GM23338 (cell line): ENCODE measurements at regions not wholly inside any gene's neighbourhood (a gene's known extent, or its start where the extent isn't known, plus 50 kb on each side); places are given as distances from the start of the nearest gene placed in this dataset.

Experiments used
- CREB1 ChIP-seq: fragments of 250-450 bp; sonication (Bioruptor Pico); IDR thresholded peaks from 2 replicates; pipeline ENCODE4 v1.5.0; 2020; ENCODE audit warnings: low read depth, mild to moderate bottlenecking, moderate library complexity
- ETS1 ChIP-seq: IDR thresholded peaks from 2 replicates; pipeline ENCODE4 v1.6.1; 2016; ENCODE audit warnings: antibody characterized with exemption
- EZH2 ChIP-seq: fragments of 200-600 bp; sonication (generic); IDR thresholded peaks from one replicate; pipeline ENCODE4 v1.8.0; 2017; ENCODE audit warnings: antibody characterized with exemption, mild to moderate bottlenecking, low read depth; ENCODE audit not compliant: unreplicated experiment
- EZH2phosphoT487 ChIP-seq: fragments of 200-600 bp; sonication (generic); IDR thresholded peaks from one replicate; pipeline ENCODE4 v1.8.1; 2018; ENCODE audit warnings: antibody characterized with exemption; ENCODE audit not compliant: unreplicated experiment
- JUNB ChIP-seq: IDR thresholded peaks from one replicate; pipeline ENCODE4 v1.6.1; 2016; ENCODE audit warnings: antibody characterized with exemption; ENCODE audit not compliant: unreplicated experiment
- POLR2AphosphoS5 ChIP-seq: IDR thresholded peaks from 2 replicates; pipeline ENCODE4 v1.6.1; 2016; ENCODE audit warnings: antibody characterized with exemption, low read depth
- REST ChIP-seq: IDR thresholded peaks from one replicate; pipeline ENCODE4 v1.6.1; 2018; ENCODE audit warnings: antibody characterized with exemption; ENCODE audit not compliant: unreplicated experiment
- STAT1 ChIP-seq: IDR thresholded peaks from one replicate; pipeline ENCODE4 v1.6.1; 2016; ENCODE audit warnings: antibody characterized with exemption; ENCODE audit not compliant: unreplicated experiment
- ZNF114 ChIP-seq: fragments of 250-450 bp; sonication (Bioruptor Pico); IDR thresholded peaks from 2 replicates; pipeline ENCODE4 v1.5.0; 2020; ENCODE audit warnings: mild to moderate bottlenecking, moderate library complexity
- ZNF331 ChIP-seq: fragments of 250-450 bp; sonication (Bioruptor Pico); IDR thresholded peaks from 2 replicates; pipeline ENCODE4 v1.5.0; 2020; ENCODE audit warnings: low read depth, mild to moderate bottlenecking, moderate library complexity
- TF ChIP-seq, protein P1 (sequence below), 2 experiments: fragments of 200-600 bp in 1 of 2; sonication (generic) in 1 of 2; conservative IDR thresholded peaks; 2 replicates each; pipeline versions ENCODE4 v1.5.1 to v1.6.1; 2016 to 2017; ENCODE audit warnings: antibody characterized with exemption in 2 of 2, low read depth in 2 of 2, mild to moderate bottlenecking in 2 of 2, moderate library complexity in 1 of 2
- TF ChIP-seq, protein P2 (sequence below): fragments of 250-450 bp; sonication (Bioruptor Pico); IDR thresholded peaks from 2 replicates; pipeline ENCODE4 v1.5.0; 2020; ENCODE audit warnings: mild to moderate bottlenecking, moderate library complexity

DNA sequence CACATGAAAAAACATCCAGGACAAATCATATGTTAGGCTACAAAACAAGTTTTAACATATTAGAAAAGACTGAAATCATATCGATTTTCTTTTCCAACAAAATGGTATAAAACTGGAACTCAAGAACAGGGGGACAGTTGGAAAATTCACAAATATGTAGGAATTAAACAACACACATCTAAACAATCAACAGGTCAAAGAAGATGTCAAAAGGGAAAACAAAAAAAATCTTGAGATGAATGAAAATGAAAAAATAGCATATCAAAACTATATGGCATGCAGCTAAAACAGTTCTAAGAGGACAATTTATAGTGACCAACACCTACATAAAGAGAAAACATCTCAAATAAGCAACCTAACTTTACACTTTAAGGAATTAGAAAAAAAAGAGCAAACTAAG, 585.3 kb downstream of the UQCRFS1 start:
- TF ChIP-seq, protein P1, sequence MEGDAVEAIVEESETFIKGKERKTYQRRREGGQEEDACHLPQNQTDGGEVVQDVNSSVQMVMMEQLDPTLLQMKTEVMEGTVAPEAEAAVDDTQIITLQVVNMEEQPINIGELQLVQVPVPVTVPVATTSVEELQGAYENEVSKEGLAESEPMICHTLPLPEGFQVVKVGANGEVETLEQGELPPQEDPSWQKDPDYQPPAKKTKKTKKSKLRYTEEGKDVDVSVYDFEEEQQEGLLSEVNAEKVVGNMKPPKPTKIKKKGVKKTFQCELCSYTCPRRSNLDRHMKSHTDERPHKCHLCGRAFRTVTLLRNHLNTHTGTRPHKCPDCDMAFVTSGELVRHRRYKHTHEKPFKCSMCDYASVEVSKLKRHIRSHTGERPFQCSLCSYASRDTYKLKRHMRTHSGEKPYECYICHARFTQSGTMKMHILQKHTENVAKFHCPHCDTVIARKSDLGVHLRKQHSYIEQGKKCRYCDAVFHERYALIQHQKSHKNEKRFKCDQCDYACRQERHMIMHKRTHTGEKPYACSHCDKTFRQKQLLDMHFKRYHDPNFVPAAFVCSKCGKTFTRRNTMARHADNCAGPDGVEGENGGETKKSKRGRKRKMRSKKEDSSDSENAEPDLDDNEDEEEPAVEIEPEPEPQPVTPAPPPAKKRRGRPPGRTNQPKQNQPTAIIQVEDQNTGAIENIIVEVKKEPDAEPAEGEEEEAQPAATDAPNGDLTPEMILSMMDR (conservative IDR thresholded peaks at IDR 0.05; ENCODE audit: low read depth in 2 of 2) = no peak
- TF ChIP-seq REST (no peak), EZH2 (no peak), EZH2phosphoT487 (no peak), JUNB (no peak), POLR2AphosphoS5 (no peak), ZNF331 (no peak), STAT1 (no peak), ETS1 (no peak), CREB1 (no peak), ZNF114 (CRISPR knock-in tag) (no peak)
- TF ChIP-seq, protein P2, sequence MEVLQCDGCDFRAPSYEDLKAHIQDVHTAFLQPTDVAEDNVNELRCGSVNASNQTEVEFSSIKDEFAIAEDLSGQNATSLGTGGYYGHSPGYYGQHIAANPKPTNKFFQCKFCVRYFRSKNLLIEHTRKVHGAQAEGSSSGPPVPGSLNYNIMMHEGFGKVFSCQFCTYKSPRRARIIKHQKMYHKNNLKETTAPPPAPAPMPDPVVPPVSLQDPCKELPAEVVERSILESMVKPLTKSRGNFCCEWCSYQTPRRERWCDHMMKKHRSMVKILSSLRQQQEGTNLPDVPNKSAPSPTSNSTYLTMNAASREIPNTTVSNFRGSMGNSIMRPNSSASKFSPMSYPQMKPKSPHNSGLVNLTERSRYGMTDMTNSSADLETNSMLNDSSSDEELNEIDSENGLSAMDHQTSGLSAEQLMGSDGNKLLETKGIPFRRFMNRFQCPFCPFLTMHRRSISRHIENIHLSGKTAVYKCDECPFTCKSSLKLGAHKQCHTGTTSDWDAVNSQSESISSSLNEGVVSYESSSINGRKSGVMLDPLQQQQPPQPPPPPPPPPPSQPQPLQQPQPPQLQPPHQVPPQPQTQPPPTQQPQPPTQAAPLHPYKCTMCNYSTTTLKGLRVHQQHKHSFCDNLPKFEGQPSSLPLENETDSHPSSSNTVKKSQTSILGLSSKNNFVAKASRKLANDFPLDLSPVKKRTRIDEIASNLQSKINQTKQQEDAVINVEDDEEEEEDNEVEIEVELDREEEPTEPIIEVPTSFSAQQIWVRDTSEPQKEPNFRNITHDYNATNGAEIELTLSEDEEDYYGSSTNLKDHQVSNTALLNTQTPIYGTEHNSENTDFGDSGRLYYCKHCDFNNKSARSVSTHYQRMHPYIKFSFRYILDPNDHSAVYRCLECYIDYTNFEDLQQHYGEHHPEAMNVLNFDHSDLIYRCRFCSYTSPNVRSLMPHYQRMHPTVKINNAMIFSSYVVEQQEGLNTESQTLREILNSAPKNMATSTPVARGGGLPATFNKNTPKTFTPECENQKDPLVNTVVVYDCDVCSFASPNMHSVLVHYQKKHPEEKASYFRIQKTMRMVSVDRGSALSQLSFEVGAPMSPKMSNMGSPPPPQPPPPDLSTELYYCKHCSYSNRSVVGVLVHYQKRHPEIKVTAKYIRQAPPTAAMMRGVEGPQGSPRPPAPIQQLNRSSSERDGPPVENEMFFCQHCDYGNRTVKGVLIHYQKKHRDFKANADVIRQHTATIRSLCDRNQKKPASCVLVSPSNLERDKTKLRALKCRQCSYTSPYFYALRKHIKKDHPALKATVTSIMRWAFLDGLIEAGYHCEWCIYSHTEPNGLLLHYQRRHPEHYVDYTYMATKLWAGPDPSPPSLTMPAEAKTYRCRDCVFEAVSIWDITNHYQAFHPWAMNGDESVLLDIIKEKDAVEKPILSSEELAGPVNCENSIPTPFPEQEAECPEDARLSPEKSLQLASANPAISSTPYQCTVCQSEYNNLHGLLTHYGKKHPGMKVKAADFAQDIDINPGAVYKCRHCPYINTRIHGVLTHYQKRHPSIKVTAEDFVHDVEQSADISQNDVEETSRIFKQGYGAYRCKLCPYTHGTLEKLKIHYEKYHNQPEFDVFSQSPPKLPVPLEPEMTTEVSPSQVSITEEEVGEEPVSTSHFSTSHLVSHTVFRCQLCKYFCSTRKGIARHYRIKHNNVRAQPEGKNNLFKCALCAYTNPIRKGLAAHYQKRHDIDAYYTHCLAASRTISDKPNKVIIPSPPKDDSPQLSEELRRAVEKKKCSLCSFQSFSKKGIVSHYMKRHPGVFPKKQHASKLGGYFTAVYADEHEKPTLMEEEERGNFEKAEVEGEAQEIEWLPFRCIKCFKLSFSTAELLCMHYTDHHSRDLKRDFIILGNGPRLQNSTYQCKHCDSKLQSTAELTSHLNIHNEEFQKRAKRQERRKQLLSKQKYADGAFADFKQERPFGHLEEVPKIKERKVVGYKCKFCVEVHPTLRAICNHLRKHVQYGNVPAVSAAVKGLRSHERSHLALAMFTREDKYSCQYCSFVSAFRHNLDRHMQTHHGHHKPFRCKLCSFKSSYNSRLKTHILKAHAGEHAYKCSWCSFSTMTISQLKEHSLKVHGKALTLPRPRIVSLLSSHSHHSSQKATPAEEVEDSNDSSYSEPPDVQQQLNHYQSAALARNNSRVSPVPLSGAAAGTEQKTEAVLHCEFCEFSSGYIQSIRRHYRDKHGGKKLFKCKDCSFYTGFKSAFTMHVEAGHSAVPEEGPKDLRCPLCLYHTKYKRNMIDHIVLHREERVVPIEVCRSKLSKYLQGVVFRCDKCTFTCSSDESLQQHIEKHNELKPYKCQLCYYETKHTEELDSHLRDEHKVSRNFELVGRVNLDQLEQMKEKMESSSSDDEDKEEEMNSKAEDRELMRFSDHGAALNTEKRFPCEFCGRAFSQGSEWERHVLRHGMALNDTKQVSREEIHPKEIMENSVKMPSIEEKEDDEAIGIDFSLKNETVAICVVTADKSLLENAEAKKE = no peak
